ENCODE measurements at regions not wholly inside any gene's neighbourhood (a gene's known extent, or its start where the extent isn't known, plus 50 kb on each side); places are given as distances from the start of the nearest gene placed in this dataset.
"Not testable (repeated sequence)": the region's sequence is repeated elsewhere in the genome, so short reads cannot be mapped to it uniquely, and the experiment has no call there.

- intact Hi-C loops (cut with micrococcal nuclease), result no loop called here
- no peaks in the 10 kb centered on the region for H3K4me1 Mint-ChIP-seq (ENCODE audit: low read depth)
- H3K27ac Mint-ChIP-seq, result no peak overlapping the region
- DNase-seq (ENCODE audit: low spot score), result no peak
- H3K9me3 Mint-ChIP-seq, result no peaks in the 10 kb centered on the region
- no peaks in the 10 kb centered on the region for H3K36me3 Mint-ChIP-seq (ENCODE audit: low read depth)
- H3K27me3 Mint-ChIP-seq (ENCODE audit: insufficient read depth), result no peaks in the 10 kb centered on the region
- H3K4me3 Mint-ChIP-seq, result no peak overlapping the region
Measured at GRCh38 chr4:19486400-19486799, 765.3 kb upstream of the SLIT2 start.

GRCh38 chr4:19478791-19479190 is 772.9 kb upstream of the SLIT2 start:
- H3K27ac Mint-ChIP-seq, result no peak overlapping the region
- H3K9me3 Mint-ChIP-seq, result no peaks in the 10 kb centered on the region
- intact Hi-C loops (cut with micrococcal nuclease), result no loop called here
- no peaks in the 10 kb centered on the region for H3K36me3 Mint-ChIP-seq (ENCODE audit: low read depth)
- H3K4me3 Mint-ChIP-seq, result no peak overlapping the region
- no peaks in the 10 kb centered on the region for H3K27me3 Mint-ChIP-seq (ENCODE audit: insufficient read depth)
- no peak for DNase-seq (ENCODE audit: low spot score)
- H3K4me1 Mint-ChIP-seq (ENCODE audit: low read depth), result no peaks in the 10 kb centered on the region

GRCh38 chr4:19473569-19473968 is 778.1 kb upstream of the SLIT2 start:
- Mint-ChIP-seq H3K36me3 (ENCODE audit: low read depth) (no peaks in the 10 kb centered on the region), H3K4me3 (no peak overlapping the region)
- DNase-seq (ENCODE audit: low spot score), result no peak

DNA sequence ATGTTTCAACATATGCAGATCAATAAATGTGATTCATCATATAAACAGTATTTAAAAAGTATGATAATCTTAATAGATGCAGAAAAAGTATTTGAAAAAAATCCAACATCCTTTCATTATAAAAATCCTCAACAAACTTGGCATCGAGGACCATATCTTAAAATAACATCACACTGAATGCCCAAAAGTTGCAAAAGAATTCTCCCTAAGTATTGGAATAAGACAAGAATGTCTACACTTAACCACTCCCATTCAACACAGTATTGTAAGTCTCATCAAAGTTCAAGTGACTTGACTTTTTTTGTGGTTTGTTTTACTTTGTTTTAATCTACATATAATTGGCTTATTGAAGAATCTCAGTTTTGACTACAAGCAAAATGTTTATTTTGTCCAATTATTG is 779.0 kb upstream of the SLIT2 start:
- Mint-ChIP-seq H3K4me1 (ENCODE audit: low read depth) (no peaks in the 10 kb centered on the region), H3K4me3 (no peak overlapping the region), H3K27ac (no peak overlapping the region), H3K36me3 (ENCODE audit: low read depth) (no peaks in the 10 kb centered on the region), H3K9me3 (peaks cover 5% of the 10 kb centered on the region), H3K27me3 (ENCODE audit: insufficient read depth) (no peaks in the 10 kb centered on the region)
- DNase-seq (ENCODE audit: low spot score), result no peak
- intact Hi-C loops (cut with micrococcal nuclease), result no loop called here

More at GRCh38 chr4:19473569-19473968, 778.1 kb upstream of the SLIT2 start:
- Mint-ChIP-seq H3K9me3 (no peaks in the 10 kb centered on the region), H3K4me1 (ENCODE audit: low read depth) (no peaks in the 10 kb centered on the region), H3K27ac (no peak overlapping the region), H3K27me3 (ENCODE audit: insufficient read depth) (no peaks in the 10 kb centered on the region)
- intact Hi-C loops (cut with micrococcal nuclease), result no loop called here

DNA sequence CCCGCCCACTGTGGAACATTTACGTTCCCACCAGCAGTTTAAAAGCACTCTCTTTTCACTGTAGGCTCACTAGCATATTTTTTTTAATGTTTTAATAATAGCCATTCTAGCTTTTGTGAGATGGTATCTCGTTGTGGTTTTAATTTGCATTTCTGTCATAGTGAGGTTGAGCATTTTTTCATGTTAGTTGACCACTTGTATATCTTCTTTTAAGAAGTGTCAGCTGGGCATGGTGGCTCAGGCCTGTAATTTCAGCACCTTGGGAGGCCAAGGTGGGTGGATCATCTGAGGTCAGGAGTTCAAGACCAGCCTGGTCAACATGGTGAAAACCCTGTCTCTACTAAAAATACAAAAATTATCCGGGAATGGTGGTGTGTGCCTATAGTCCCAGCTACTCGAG is 781.7 kb upstream of the SLIT2 start:
- H3K4me1 Mint-ChIP-seq (ENCODE audit: low read depth); H3K36me3 Mint-ChIP-seq (ENCODE audit: low read depth); H3K9me3 Mint-ChIP-seq; H3K27me3 Mint-ChIP-seq (ENCODE audit: insufficient read depth); intact Hi-C loops (cut with micrococcal nuclease); DNase-seq (ENCODE audit: low spot score); H3K4me3 Mint-ChIP-seq; H3K27ac Mint-ChIP-seq: not testable (repeated sequence)

GRCh38 chr4:19462117-19462516 is 789.6 kb upstream of the SLIT2 start:
- Mint-ChIP-seq H3K36me3 (ENCODE audit: low read depth) (no peaks in the 10 kb centered on the region), H3K27ac (no peak overlapping the region), H3K4me1 (ENCODE audit: low read depth) (no peaks in the 10 kb centered on the region), H3K4me3 (no peak overlapping the region), H3K9me3 (no peaks in the 10 kb centered on the region), H3K27me3 (ENCODE audit: insufficient read depth) (no peaks in the 10 kb centered on the region)
- intact Hi-C loops (cut with micrococcal nuclease), result no loop called here
- DNase-seq (ENCODE audit: low spot score), result no peak

DNA sequence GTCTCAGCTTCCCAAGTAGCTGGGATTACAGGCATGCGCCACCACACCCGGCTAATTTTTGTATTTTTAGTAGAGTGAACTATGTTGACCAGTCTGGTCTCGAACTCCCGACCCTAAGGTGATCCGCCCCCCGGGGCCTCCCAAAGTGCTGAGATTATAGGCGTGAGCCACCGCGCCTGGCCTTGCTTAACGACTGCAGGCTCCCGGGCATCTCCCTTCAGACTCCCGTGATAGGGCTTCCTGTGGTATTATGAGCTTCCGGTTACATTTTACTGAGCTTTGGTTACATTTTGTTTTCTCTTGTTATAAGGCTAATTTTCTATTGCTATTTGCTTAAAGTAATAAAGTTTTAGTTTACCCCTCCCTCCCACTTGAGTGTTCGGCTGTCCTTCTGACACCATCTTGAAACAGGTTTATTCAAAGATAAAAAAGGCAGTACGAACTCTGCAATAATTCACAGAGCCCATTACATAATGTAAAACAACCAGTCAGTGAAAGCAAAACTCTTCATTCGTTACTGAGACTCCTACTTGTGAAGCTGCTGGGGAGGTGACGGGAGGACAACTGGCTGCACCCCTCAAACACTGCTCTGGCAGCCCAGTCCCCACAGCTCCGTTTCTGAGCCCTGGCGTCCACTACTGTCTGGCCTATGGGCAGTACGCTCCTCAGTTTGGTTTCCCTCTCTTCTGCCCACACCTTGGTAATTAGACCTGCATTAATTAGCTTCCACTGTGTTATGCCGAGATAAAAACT is 795.7 kb upstream of the SLIT2 start:
- Mint-ChIP-seq H3K4me1 (ENCODE audit: low read depth) (no peaks in the 10 kb centered on the region), H3K36me3 (ENCODE audit: low read depth) (no peaks in the 10 kb centered on the region), H3K27ac (no peak overlapping the region), H3K4me3 (no peak overlapping the region), H3K9me3 (peaks cover 11% of the 10 kb centered on the region), H3K27me3 (ENCODE audit: insufficient read depth) (no peaks in the 10 kb centered on the region)
- intact Hi-C loops (cut with micrococcal nuclease), result no loop called here
- DNase-seq (ENCODE audit: low spot score), result no peak

- Mint-ChIP-seq H3K27me3 (ENCODE audit: insufficient read depth) (no peaks in the 10 kb centered on the region), H3K9me3 (peaks cover 11% of the 10 kb centered on the region), H3K36me3 (ENCODE audit: low read depth) (no peaks in the 10 kb centered on the region), H3K4me1 (ENCODE audit: low read depth) (no peaks in the 10 kb centered on the region), H3K4me3 (no peak overlapping the region), H3K27ac (no peak overlapping the region)
- intact Hi-C loops (cut with micrococcal nuclease), result no loop called here
- no peak for DNase-seq (ENCODE audit: low spot score)
Measured at GRCh38 chr4:19455196-19455595, 796.5 kb upstream of the SLIT2 start.

GRCh38 chr4:19438233-19438632 is 813.5 kb upstream of the SLIT2 start:
- intact Hi-C loops (cut with micrococcal nuclease), result no loop called here
- Mint-ChIP-seq H3K4me3 (no peak overlapping the region), H3K9me3 (peaks cover 40% of the 10 kb centered on the region), H3K27me3 (ENCODE audit: insufficient read depth) (no peaks in the 10 kb centered on the region), H3K4me1 (ENCODE audit: low read depth) (no peaks in the 10 kb centered on the region), H3K36me3 (ENCODE audit: low read depth) (no peaks in the 10 kb centered on the region), H3K27ac (no peak overlapping the region)
- DNase-seq (ENCODE audit: low spot score), result no peak

DNA sequence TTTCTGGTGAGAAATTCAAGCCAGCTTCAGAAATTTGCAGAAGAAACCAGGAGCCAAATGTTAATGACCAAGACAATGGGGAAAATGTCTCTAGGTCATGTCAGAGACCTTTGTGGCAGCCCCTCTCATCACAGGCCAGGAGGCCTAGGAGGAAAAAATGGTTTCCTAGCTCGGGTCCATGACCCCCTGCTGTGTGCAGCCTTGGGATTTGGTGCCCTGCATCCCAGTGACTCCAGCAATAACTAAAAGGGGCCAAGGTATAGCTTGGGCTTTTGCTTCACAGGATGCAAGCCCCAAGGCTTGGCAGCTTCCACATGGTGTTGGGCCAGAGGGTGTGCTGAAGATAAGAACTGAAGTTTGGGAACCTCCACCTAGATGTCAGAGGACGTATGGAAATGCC is 814.7 kb upstream of the SLIT2 start:
- DNase-seq (ENCODE audit: low spot score), result no peak
- Mint-ChIP-seq H3K9me3 (peaks cover 33% of the 10 kb centered on the region), H3K4me3 (no peak overlapping the region), H3K27me3 (ENCODE audit: insufficient read depth) (no peaks in the 10 kb centered on the region), H3K4me1 (ENCODE audit: low read depth) (no peaks in the 10 kb centered on the region), H3K27ac (no peak overlapping the region), H3K36me3 (ENCODE audit: low read depth) (no peaks in the 10 kb centered on the region)
- intact Hi-C loops (cut with micrococcal nuclease), result no loop called here

- no peaks in the 10 kb centered on the region for H3K36me3 Mint-ChIP-seq (ENCODE audit: low read depth)
- intact Hi-C loops (cut with micrococcal nuclease), result no loop called here
- H3K4me3 Mint-ChIP-seq, result no peak overlapping the region
- DNase-seq (ENCODE audit: low spot score), result no peak
- H3K27me3 Mint-ChIP-seq (ENCODE audit: insufficient read depth), result no peaks in the 10 kb centered on the region
- H3K9me3 Mint-ChIP-seq, result peaks cover 25% of the 10 kb centered on the region
- no peaks in the 10 kb centered on the region for H3K4me1 Mint-ChIP-seq (ENCODE audit: low read depth)
- H3K27ac Mint-ChIP-seq, result no peak overlapping the region
Measured at GRCh38 chr4:19429684-19430083, 822.0 kb upstream of the SLIT2 start.

GRCh38 chr4:19425146-19425545 is 826.6 kb upstream of the SLIT2 start:
- no peaks in the 10 kb centered on the region for H3K27me3 Mint-ChIP-seq (ENCODE audit: insufficient read depth)
- intact Hi-C loops (cut with micrococcal nuclease), result no loop called here
- H3K36me3 Mint-ChIP-seq (ENCODE audit: low read depth), result no peaks in the 10 kb centered on the region
- H3K4me1 Mint-ChIP-seq (ENCODE audit: low read depth), result no peaks in the 10 kb centered on the region
- DNase-seq (ENCODE audit: low spot score), result no peak
- no peak overlapping the region for H3K4me3 Mint-ChIP-seq
- peaks cover 18% of the 10 kb centered on the region for H3K9me3 Mint-ChIP-seq
- no peak overlapping the region for H3K27ac Mint-ChIP-seq

DNA sequence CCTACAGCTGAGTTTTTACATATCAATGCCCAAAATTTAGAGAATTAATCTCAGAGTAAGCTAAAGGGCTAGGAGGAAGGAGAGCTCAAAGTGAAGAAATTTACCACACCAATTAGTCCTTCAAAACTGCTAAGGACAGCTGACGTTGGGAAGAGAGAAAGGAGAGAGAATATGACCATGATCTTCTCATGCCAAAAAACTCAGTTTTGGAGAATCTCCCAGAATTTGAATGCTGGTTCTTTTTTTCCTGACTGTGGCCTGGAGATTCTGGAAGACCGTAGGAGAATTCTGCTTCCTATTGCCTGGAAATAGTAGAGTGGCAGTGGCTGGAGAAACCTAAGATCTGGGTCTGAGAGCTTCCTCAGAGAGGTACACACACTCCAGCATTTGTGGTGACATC is 834.4 kb upstream of the SLIT2 start:
- intact Hi-C loops (cut with micrococcal nuclease), result no loop called here
- no peak overlapping the region for H3K4me3 Mint-ChIP-seq
- H3K27ac Mint-ChIP-seq, result no peak overlapping the region
- no peaks in the 10 kb centered on the region for H3K4me1 Mint-ChIP-seq (ENCODE audit: low read depth)
- H3K27me3 Mint-ChIP-seq (ENCODE audit: insufficient read depth), result no peaks in the 10 kb centered on the region
- peaks cover 22% of the 10 kb centered on the region for H3K9me3 Mint-ChIP-seq
- H3K36me3 Mint-ChIP-seq (ENCODE audit: low read depth), result no peaks in the 10 kb centered on the region
- DNase-seq (ENCODE audit: low spot score), result no peak

GRCh38 chr4:19416146-19416545 is 835.6 kb upstream of the SLIT2 start:
- Mint-ChIP-seq H3K4me3 (no peak overlapping the region), H3K27ac (no peak overlapping the region), H3K36me3 (ENCODE audit: low read depth) (no peaks in the 10 kb centered on the region), H3K27me3 (ENCODE audit: insufficient read depth) (no peaks in the 10 kb centered on the region), H3K4me1 (ENCODE audit: low read depth) (no peaks in the 10 kb centered on the region), H3K9me3 (peaks cover 23% of the 10 kb centered on the region)
- DNase-seq (ENCODE audit: low spot score), result no peak
- intact Hi-C loops (cut with micrococcal nuclease), result no loop called here

Data from activated T-helper 1 cell treated with anti-CD3 and anti-CD28 coated beads, Interleukin-12 subunit alpha, Interleukin-12 subunit beta, Interleukin-2, Interleukin-4 antibody, amounts not matched to agents 30 ng/mL and 10 ng/mL and 1 ng/mL, durations not matched to agents 14 hours and 24 hours and 36 hours (primary cell).